SKM-1 treated with dmso at 0.1 percent for 144 hours (cell line): ENCODE measurements at regions not wholly inside any gene's neighbourhood (a gene's known extent, or its start where the extent isn't known, plus 50 kb on each side); places are given as distances from the start of the nearest gene placed in this dataset.
"Not testable (repeated sequence)": the region's sequence is repeated elsewhere in the genome, so short reads cannot be mapped to it uniquely, and the experiment has no call there.

ENCODE experiments used
- DNase-seq: peaks from one replicate; lab custom pipeline; 2025; ENCODE audit not compliant: unreplicated experiment; lab: John Stamatoyannopoulos, UW

GRCh38 chr2:52414561-52415295 is 1352.9 kb upstream of the CHAC2 start:
- no peak for DNase-seq

- not testable (repeated sequence) for DNase-seq
Measured at GRCh38 chr2:52409308-52410118, 1358.1 kb upstream of the CHAC2 start.

- DNase-seq: no peak
Measured at GRCh38 chr2:52405980-52406379, 1361.6 kb upstream of the CHAC2 start.

GRCh38 chr2:52404866-52405265 is 1362.7 kb upstream of the CHAC2 start:
- DNase-seq: no peak

GRCh38 chr2:52404046-52404445 is 1363.6 kb upstream of the CHAC2 start:
- no peak for DNase-seq

- no peak for DNase-seq
Measured at GRCh38 chr2:52402128-52402527, 1365.5 kb upstream of the CHAC2 start.

GRCh38 chr2:52396836-52397235 is 1364.9 kb upstream of the NRXN1 start:
- no peak for DNase-seq

GRCh38 chr2:52395912-52396311 is 1364.0 kb upstream of the NRXN1 start:
- no peak for DNase-seq

- no peak for DNase-seq
Measured at GRCh38 chr2:52391621-52392020, 1359.7 kb upstream of the NRXN1 start.

- no peak for DNase-seq
Measured at GRCh38 chr2:52390651-52391050, 1358.7 kb upstream of the NRXN1 start.

- DNase-seq: no peak
Measured at GRCh38 chr2:52387937-52388590, 1356.1 kb upstream of the NRXN1 start.

GRCh38 chr2:52386433-52387030 is 1354.6 kb upstream of the NRXN1 start:
- DNase-seq: no peak

GRCh38 chr2:52383541-52383940 is 1351.6 kb upstream of the NRXN1 start:
- DNase-seq: no peak

- DNase-seq: no peak
Measured at GRCh38 chr2:52369178-52369577, 1337.2 kb upstream of the NRXN1 start.

- DNase-seq: no peak
Measured at GRCh38 chr2:52368141-52368540, 1336.2 kb upstream of the NRXN1 start.

GRCh38 chr2:52365946-52366345 is 1334.0 kb upstream of the NRXN1 start:
- DNase-seq: no peak

- DNase-seq: no peak
Measured at GRCh38 chr2:52356556-52356955, 1324.6 kb upstream of the NRXN1 start.

GRCh38 chr2:52347292-52347691 is 1315.4 kb upstream of the NRXN1 start:
- DNase-seq: no peak

- no peak for DNase-seq
Measured at GRCh38 chr2:52345676-52346075, 1313.7 kb upstream of the NRXN1 start.

- DNase-seq: no peak
Measured at GRCh38 chr2:52345082-52345481, 1313.2 kb upstream of the NRXN1 start.

GRCh38 chr2:52343706-52344266 is 1311.9 kb upstream of the NRXN1 start:
- no peak for DNase-seq
